B cell (primary cell): ENCODE measurements at regions not wholly inside any gene's neighbourhood (a gene's known extent, or its start where the extent isn't known, plus 50 kb on each side); places are given as distances from the start of the nearest gene placed in this dataset.

Source experiments
- CTCF ChIP-seq: fragments of 200-600 bp; IDR thresholded peaks from one replicate; pipeline ENCODE4 v1.8.0; 2022; ENCODE audit warnings: antibody characterized with exemption, mild to moderate bottlenecking
- EZH2 ChIP-seq: IDR thresholded peaks from 2 replicates; pipeline ENCODE4 v1.6.1; 2012; ENCODE audit warnings: borderline replicate concordance, low read depth, mild to moderate bottlenecking, moderate library complexity, low read length; ENCODE audit not compliant: insufficient read depth, poor library complexity, severe bottlenecking

DNA sequence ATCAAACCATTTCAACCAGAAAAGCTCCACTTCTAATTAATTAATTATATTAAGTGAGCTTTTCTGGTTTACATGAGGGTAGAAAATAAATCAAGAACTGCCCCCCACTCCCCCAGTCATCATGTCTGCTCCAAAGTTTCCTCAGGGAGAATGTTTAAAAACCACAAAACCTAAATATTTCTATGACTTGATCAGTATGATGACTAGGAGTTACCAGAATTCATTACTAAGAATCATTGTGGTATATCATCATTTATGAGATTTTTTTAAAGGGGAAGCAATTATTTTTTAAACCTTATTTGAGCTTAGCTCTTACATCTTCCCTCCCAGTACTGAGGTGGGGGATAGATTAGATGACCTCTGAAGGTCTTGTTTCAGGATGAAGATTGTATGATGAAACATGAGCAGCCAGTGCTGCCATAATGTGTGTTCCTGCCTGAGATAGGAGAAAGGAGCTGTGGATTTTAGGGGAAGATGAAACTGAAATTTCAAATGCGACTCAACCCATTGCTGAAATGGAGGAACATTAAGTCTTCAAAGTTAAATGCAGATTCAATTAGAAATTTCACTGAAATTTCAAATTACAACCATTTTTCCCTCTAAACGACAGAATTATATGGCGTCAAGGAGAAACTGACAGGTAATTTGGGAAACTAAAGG, 401.3 kb upstream of the CADM1 start:
- TF ChIP-seq EZH2 (no peak), CTCF (no peak)
